ENCODE measurements at regions not wholly inside any gene's neighbourhood (a gene's known extent, or its start where the extent isn't known, plus 50 kb on each side); places are given as distances from the start of the nearest gene placed in this dataset.

DNA sequence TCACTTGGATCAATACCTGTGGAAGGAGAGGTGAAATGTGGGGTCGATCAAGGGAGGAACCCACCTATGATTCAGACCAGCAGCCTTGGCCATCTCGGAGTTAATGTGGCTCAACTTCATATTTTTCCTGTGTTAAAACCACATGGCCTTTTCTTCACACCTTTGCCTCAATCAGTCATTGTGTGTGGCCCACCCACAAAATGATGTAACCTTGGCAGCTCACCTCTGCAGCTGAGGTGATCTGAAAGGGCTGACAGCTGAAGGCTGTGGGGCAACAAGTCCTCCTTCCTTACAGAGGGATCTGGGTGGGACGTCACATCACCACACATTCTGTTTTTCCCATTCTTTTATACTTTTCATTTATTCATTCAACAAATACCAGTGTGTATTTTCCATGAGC, 357.1 kb upstream of the HSF2 start (continued):
- TF ChIP-seq, protein P1, sequence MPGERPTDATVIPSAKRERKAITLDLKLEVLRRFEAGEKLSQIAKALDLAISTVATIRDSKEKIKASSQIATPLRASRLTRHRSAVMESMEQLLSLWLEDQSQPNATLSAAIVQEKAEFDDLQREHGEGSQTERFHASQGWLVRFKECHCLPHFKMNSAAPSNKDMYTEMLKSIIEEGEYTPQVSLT (CRISPR knock-in tag; IDR thresholded peaks at IDR 0.05; ENCODE audit: borderline replicate concordance, low read depth) = no peak
- no peak for TF ChIP-seq SSRP1 (CRISPR knock-in tag; IDR thresholded peaks at IDR 0.05)
- no peak for TF ChIP-seq PAX8 (CRISPR knock-in tag; IDR thresholded peaks at IDR 0.05; ENCODE audit: borderline replicate concordance)

DNA sequence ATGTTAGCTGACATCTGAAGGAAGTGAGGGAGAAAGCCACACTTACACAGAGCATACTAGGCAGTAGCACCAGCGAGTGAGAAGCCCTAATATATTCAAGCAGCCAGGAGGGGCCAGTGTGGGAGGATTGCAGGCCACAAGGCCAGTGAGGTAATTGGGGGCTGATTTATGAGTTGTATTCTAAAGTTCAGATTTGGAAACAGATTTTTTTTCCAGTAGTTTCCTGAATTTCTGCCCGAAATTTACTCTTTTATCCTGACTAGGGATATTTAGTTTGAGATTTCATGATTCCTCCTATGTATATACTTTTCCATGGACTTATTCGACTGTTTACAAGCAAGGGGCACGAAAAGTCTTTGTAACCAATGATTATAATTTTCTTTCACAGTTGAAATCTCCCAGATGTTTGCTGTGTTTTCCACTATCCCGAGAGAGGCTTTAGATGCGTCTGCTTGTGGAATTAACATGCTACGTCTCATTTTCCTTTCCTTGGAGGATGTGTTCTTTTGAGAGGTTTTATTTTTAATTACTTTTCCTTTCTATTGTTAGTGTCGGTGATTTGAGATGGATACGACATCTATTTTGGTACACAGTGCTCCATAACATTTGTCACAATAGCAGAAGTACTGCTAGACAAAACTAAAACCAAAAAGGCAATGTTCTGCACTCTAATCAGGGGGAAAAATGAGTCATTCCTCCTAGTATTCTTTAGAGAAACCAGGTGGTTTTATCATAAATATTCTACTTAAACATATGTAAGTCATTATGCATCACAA, 356.3 kb upstream of the HSF2 start:
- Histone ChIP-seq H3K4me1 (ENCODE audit: insufficient read depth, low read length) (no peaks in the 10 kb centered on the region), H3K9ac (ENCODE audit: insufficient read depth, low read depth, low read length) (no peak overlapping the region), H3K9me3 (ENCODE audit: low read length) (no peaks in the 10 kb centered on the region), H3K36me3 (replicated peaks in 1 of 2; ENCODE audit: control insufficient read depth in 1 of 2, insufficient read depth in 2 of 2, low read length in 2 of 2) (no peaks in the 10 kb centered on the region), H3K79me2 (ENCODE audit: insufficient read depth, low read length) (no peaks in the 10 kb centered on the region), H3K27me3 (ENCODE audit: control insufficient read depth in 1 of 2, insufficient read depth in 2 of 2, low read length in 2 of 2) (no peaks in the 10 kb centered on the region), H3K4me3 (replicated peaks in 1 of 3; ENCODE audit: insufficient read depth in 1 of 3, low read depth in 2 of 3, low read length in 3 of 3) (no peak overlapping the region), H2AFZ (ENCODE audit: low read length) (no peak overlapping the region), H3K4me2 (ENCODE audit: low read depth, low read length) (no peak overlapping the region), H4K20me1 (ENCODE audit: insufficient read depth, low read length) (no peaks in the 10 kb centered on the region), H3K27ac (ENCODE audit: extremely low read length, insufficient read depth, low read length) (no peak overlapping the region)
- no peak for DNase-seq (ENCODE audit: low spot score)
- no TSS peak for BruUV-seq (replicated peaks)
- ChIA-PET POLR2A (no interaction called here), CTCF (ENCODE audit: low intra/inter-chr PET ratio, low total read pairs) (no interaction called here)
- WGBS (ENCODE audit: low lambda C conversion rate) = 17% methylated on average over 9 of the region's 9 CpGs
- intact Hi-C loops (cut with micrococcal nuclease; ENCODE audit: unreplicated experiment) (no loop called here), in situ Hi-C loops (cut with HindIII; ENCODE audit: extremely low pct_ligation_motif_present, low pct_unique_long_range_greater_than_20kb) (no loop called here)
- no peak for ATAC-seq
- FAIRE-seq = no peak
- no peak for TF ChIP-seq HNRNPL (IDR thresholded peaks at IDR 0.05; ENCODE audit: low read depth, low read length)
- TF ChIP-seq, protein P2, sequence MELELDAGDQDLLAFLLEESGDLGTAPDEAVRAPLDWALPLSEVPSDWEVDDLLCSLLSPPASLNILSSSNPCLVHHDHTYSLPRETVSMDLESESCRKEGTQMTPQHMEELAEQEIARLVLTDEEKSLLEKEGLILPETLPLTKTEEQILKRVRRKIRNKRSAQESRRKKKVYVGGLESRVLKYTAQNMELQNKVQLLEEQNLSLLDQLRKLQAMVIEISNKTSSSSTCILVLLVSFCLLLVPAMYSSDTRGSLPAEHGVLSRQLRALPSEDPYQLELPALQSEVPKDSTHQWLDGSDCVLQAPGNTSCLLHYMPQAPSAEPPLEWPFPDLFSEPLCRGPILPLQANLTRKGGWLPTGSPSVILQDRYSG (CRISPR knock-in tag; IDR thresholded peaks at IDR 0.05) = no peak
- no peak for TF ChIP-seq MAZ (IDR thresholded peaks at IDR 0.05; ENCODE audit: borderline replicate concordance, low read depth, low read length)
- no peak for TF ChIP-seq MAZ (CRISPR knock-in tag; IDR thresholded peaks at IDR 0.05; ENCODE audit: low read depth)
- TF ChIP-seq ZNF292 (CRISPR knock-in tag; IDR thresholded peaks at IDR 0.05; ENCODE audit: borderline replicate concordance, low read depth) = no peak
- TF ChIP-seq, protein P3, sequence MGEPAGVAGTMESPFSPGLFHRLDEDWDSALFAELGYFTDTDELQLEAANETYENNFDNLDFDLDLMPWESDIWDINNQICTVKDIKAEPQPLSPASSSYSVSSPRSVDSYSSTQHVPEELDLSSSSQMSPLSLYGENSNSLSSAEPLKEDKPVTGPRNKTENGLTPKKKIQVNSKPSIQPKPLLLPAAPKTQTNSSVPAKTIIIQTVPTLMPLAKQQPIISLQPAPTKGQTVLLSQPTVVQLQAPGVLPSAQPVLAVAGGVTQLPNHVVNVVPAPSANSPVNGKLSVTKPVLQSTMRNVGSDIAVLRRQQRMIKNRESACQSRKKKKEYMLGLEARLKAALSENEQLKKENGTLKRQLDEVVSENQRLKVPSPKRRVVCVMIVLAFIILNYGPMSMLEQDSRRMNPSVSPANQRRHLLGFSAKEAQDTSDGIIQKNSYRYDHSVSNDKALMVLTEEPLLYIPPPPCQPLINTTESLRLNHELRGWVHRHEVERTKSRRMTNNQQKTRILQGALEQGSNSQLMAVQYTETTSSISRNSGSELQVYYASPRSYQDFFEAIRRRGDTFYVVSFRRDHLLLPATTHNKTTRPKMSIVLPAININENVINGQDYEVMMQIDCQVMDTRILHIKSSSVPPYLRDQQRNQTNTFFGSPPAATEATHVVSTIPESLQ (CRISPR knock-in tag; conservative IDR thresholded peaks at IDR 0.05) = no peak
- no peak for TF ChIP-seq ZNF501 (CRISPR knock-in tag; IDR thresholded peaks at IDR 0.05)
- TF ChIP-seq NKX3-1 (CRISPR knock-in tag; IDR thresholded peaks at IDR 0.05) = no peak
- TF ChIP-seq ZNF670 (CRISPR knock-in tag; IDR thresholded peaks at IDR 0.05; ENCODE audit: borderline replicate concordance) = no peak
- TF ChIP-seq ZNF432 (CRISPR knock-in tag; IDR thresholded peaks at IDR 0.05; ENCODE audit: borderline replicate concordance) = no peak
- TF ChIP-seq RORA (CRISPR knock-in tag; IDR thresholded peaks at IDR 0.05) = no peak
- no peak for TF ChIP-seq RARG (CRISPR knock-in tag; IDR thresholded peaks at IDR 0.05; ENCODE audit: low read depth)
- TF ChIP-seq SMAD9 (CRISPR knock-in tag; IDR thresholded peaks at IDR 0.05) = no peak
- no peak for TF ChIP-seq ZSCAN22 (CRISPR knock-in tag; IDR thresholded peaks at IDR 0.05)
